Adrenal gland (tissue), 9 donors: ENCODE measurements at regions not wholly inside any gene's neighbourhood (a gene's known extent, or its start where the extent isn't known, plus 50 kb on each side); places are given as distances from the start of the nearest gene placed in this dataset.

Source experiments
- DNase-seq, 7 donors: peaks; one replicate each; pipeline ENCODE4 v3.0.0-alpha.2; 2019 to 2020
- H3K27ac ChIP-seq, 5 donors: fragments of 200-600 bp; sonication (generic) in 4 of 5; 1 replicate in 3 of 5; 2 replicates in 2 of 5; pipeline versions ENCODE4 v1.5.1 to v1.8.0; 2016 to 2020; ENCODE audit warnings: mild to moderate bottlenecking in 1 of 5
- H3K27me3 ChIP-seq: fragments of 200-600 bp; 2 replicates; pipeline ENCODE4 v1.8.0; 2021
- H3K36me3 ChIP-seq, 2 donors: fragments of 200-600 bp; replicated peaks in 1 of 2; 1 replicate in 1 of 2; 2 replicates in 1 of 2; pipeline versions ENCODE4 v1.5.1 to v1.8.0; 2018 to 2022
- H3K4me1 ChIP-seq, 2 donors: fragments of 200-600 bp; replicated peaks in 1 of 2; 1 replicate in 1 of 2; 2 replicates in 1 of 2; pipeline versions ENCODE4 v1.5.1 to v1.8.0; 2018 to 2021
- H3K4me3 ChIP-seq, 4 donors: fragments of 200-600 bp; sonication (generic) in 3 of 4; one replicate each; pipeline ENCODE4 v1.5.1; 2016 to 2018
- H3K9me3 ChIP-seq, 3 donors: fragments of 200-600 bp; sonication (generic) in 1 of 3; replicated peaks in 1 of 3; 1 replicate in 2 of 3; 2 replicates in 1 of 3; pipeline versions ENCODE4 v1.5.1 to v1.8.0; 2016 to 2021
- CTCF ChIP-seq, 6 experiments: fragments of 450-650 bp in 4 of 6; fragments of 200-600 bp in 2 of 6; sonication (generic) in 1 of 6; IDR thresholded peaks; 1 replicate in 5 of 6; 2 replicates in 1 of 6; pipeline versions ENCODE4 v1.5.1 to v1.8.0; 2016 to 2021; ENCODE audit warnings: antibody characterized with exemption in 6 of 6, mild to moderate bottlenecking in 2 of 6, moderate library complexity in 1 of 6
- POLR2A ChIP-seq, 2 donors: fragments of 450-650 bp; IDR thresholded peaks; one replicate each; pipeline ENCODE4 v1.6.1; 2017; ENCODE audit warnings: antibody characterized with exemption in 2 of 2, mild to moderate bottlenecking in 2 of 2, moderate library complexity in 1 of 2
- WGBS, 4 donors: extraction: QIAGEN DNeasy Blood & Tissue Kit in 2 of 4; methylation state at CpG; one replicate each; pipeline versions ENCODE4 v1.1.5 to v1.1.7; 2013 to 2017; 5-methylcytosine and 5-hydroxymethylcytosine counted together
- intact Hi-C, 2 donors: fragments of 100-400 bp; cut with DNase I; formaldehyde crosslinking; loops; one replicate each; pipeline versions ENCODE4 v1.14.1 to v1.15.0; 2022 to 2023
- donor health status: healthy with polysubstance abuse.
- donor health status: Bipolar disorder and iron deficiency.
- donor health status: DM: yes; HTN: yes; CAD: no.
- donor health status: DM: no; HTN: no; CAD: no.
- donor health status: DM: no; HTN: no; CAD: no.

GRCh38 chr13:24107955-24108614, 52.4 kb upstream of the SPATA13 start:
- TF ChIP-seq POLR2A (IDR thresholded peaks at IDR 0.05) (no peak), CTCF (IDR thresholded peaks at IDR 0.05) (no peak)
- no peak for DNase-seq
- intact Hi-C loops: no loop called here
- no peak overlapping the region for H3K4me3 ChIP-seq
- no peaks in the 10 kb centered on the region for H3K36me3 ChIP-seq
- no peak overlapping the region for H3K27ac ChIP-seq
- WGBS, 4 donors: 79 to 86% (median 84%) methylated on average over 13 to 16 of the region's 16 CpGs
- H3K27me3 ChIP-seq: no peaks in the 10 kb centered on the region
- no peaks in the 10 kb centered on the region for H3K9me3 ChIP-seq
- no peaks in the 10 kb centered on the region for H3K4me1 ChIP-seq

GRCh38 chr13:24108615-24108965, 51.9 kb upstream of the SPATA13 start:
- H3K27ac ChIP-seq: no peak overlapping the region
- H3K4me3 ChIP-seq: no peak overlapping the region
- H3K4me1 ChIP-seq: no peaks in the 10 kb centered on the region
- H3K9me3 ChIP-seq: no peaks in the 10 kb centered on the region
- intact Hi-C loops: no loop called here
- WGBS, 4 donors: 91 to 96% (median 94%) methylated on average over 7 of the region's 7 CpGs
- H3K36me3 ChIP-seq: no peaks in the 10 kb centered on the region
- TF ChIP-seq CTCF (IDR thresholded peaks at IDR 0.05) (no peak), POLR2A (IDR thresholded peaks at IDR 0.05) (no peak)
- no peaks in the 10 kb centered on the region for H3K27me3 ChIP-seq
- DNase-seq: no peak

GRCh38 chr13:24110011-24110410, 50.5 kb upstream of the SPATA13 start:
- H3K36me3 ChIP-seq: no peaks in the 10 kb centered on the region
- H3K27ac ChIP-seq: no peak overlapping the region
- H3K4me1 ChIP-seq: no peaks in the 10 kb centered on the region
- TF ChIP-seq POLR2A (IDR thresholded peaks at IDR 0.05): no peak
- TF ChIP-seq CTCF (IDR thresholded peaks at IDR 0.05): no peak
- DNase-seq: no peak
- 66 to 77% (median 71%) methylated on average over 4 of the region's 4 CpGs for whole genome bisulfite sequencing, 4 donors
- H3K4me3 ChIP-seq: no peak overlapping the region
- intact Hi-C loops: no loop called here
- no peaks in the 10 kb centered on the region for H3K9me3 ChIP-seq
- H3K27me3 ChIP-seq: no peaks in the 10 kb centered on the region
